SJCRH30 (cell line): ENCODE measurements at regions not wholly inside any gene's neighbourhood (a gene's known extent, or its start where the extent isn't known, plus 50 kb on each side); places are given as distances from the start of the nearest gene placed in this dataset.
A peak's percentile ranks its signal among the peaks of the same experiment; 100 is the strongest.
"Not testable (repeated sequence)": the region's sequence is repeated elsewhere in the genome, so short reads cannot be mapped to it uniquely, and the experiment has no call there.

Experiments used
- DNase-seq, 2 experiments: peaks; one replicate each; pipeline ENCODE4 v3.0.0-alpha.2; 2015 to 2020
- H3K27ac ChIP-seq: fragments of 250-450 bp; sonication (Bioruptor Pico); 2 replicates; pipeline ENCODE4 v1.5.1; 2020; ENCODE audit warnings: mild to moderate bottlenecking, moderate library complexity
- H3K27me3 ChIP-seq: fragments of 250-450 bp; sonication (Bioruptor Pico); 2 replicates; pipeline ENCODE4 v1.5.1; 2020; ENCODE audit warnings: mild to moderate bottlenecking, moderate library complexity
- H3K36me3 ChIP-seq: fragments of 250-450 bp; sonication (Bioruptor Pico); 2 replicates; pipeline ENCODE4 v1.5.1; 2020; ENCODE audit warnings: mild to moderate bottlenecking, moderate library complexity
- H3K4me1 ChIP-seq: fragments of 250-450 bp; sonication (Bioruptor Pico); 2 replicates; pipeline ENCODE4 v1.5.1; 2020; ENCODE audit warnings: mild to moderate bottlenecking, moderate library complexity
- H3K4me3 ChIP-seq: fragments of 250-450 bp; sonication (Bioruptor Pico); 2 replicates; pipeline ENCODE4 v1.5.1; 2020; ENCODE audit warnings: mild to moderate bottlenecking, moderate library complexity
- H3K9me3 ChIP-seq: fragments of 250-450 bp; sonication (Bioruptor Pico); replicated peaks from 2 replicates; pipeline ENCODE4 v1.5.1; 2020; ENCODE audit warnings: mild to moderate bottlenecking, moderate library complexity

GRCh38 chr1:234849832-234850231 lies 239.9 kb upstream of the IRF2BP2 start:
- Histone ChIP-seq H3K9me3 (peaks cover 3% of the 10 kb centered on the region; the same call in 1 of the 2 replicates), H3K4me3 (no peak overlapping the region), H3K4me1 (no peaks in the 10 kb centered on the region), H3K27ac (no peak overlapping the region), H3K27me3 (no peaks in the 10 kb centered on the region), H3K36me3 (no peaks in the 10 kb centered on the region)
- DNase-seq: no peak

GRCh38 chr1:234848972-234849649 lies 239.1 kb upstream of the IRF2BP2 start:
- Histone ChIP-seq H3K27me3 (no peaks in the 10 kb centered on the region), H3K9me3 (peaks cover 3% of the 10 kb centered on the region; the same call in 1 of the 2 replicates), H3K36me3 (no peaks in the 10 kb centered on the region), H3K4me3 (no peak overlapping the region), H3K27ac (no peak overlapping the region), H3K4me1 (no peaks in the 10 kb centered on the region)
- DNase-seq: no peak

- not testable (repeated sequence) for H3K36me3 ChIP-seq, H3K4me3 ChIP-seq, H3K27me3 ChIP-seq, H3K4me1 ChIP-seq, DNase-seq, H3K9me3 ChIP-seq, H3K27ac ChIP-seq
Observed at GRCh38 chr1:234846813-234847212, 236.8 kb upstream of the IRF2BP2 start.

- Histone ChIP-seq H3K27ac (no peak overlapping the region), H3K4me3 (no peak overlapping the region), H3K9me3 (peaks cover 3% of the 10 kb centered on the region; the same call in 1 of the 2 replicates), H3K36me3 (no peaks in the 10 kb centered on the region), H3K27me3 (no peaks in the 10 kb centered on the region), H3K4me1 (peaks cover 3% of the 10 kb centered on the region; the same call in 1 of the 2 replicates)
- no peak for DNase-seq
Observed at GRCh38 chr1:234845836-234846235, 235.9 kb upstream of the IRF2BP2 start.

- Histone ChIP-seq H3K27me3 (no peaks in the 10 kb centered on the region), H3K9me3 (peaks cover 3% of the 10 kb centered on the region; the same call in 1 of the 2 replicates), H3K4me3 (no peak overlapping the region), H3K4me1 (peaks cover 3% of the 10 kb centered on the region; the same call in 1 of the 2 replicates), H3K36me3 (no peaks in the 10 kb centered on the region), H3K27ac (no peak overlapping the region)
- no peak for DNase-seq
Observed at GRCh38 chr1:234845097-234845660, 235.2 kb upstream of the IRF2BP2 start.

- peaks cover 3% of the 10 kb centered on the region; the same call in 1 of the 2 replicates for H3K4me1 ChIP-seq
- no peak overlapping the region for H3K4me3 ChIP-seq
- H3K27ac ChIP-seq: no peak overlapping the region
- no peak for DNase-seq
- H3K36me3 ChIP-seq: no peaks in the 10 kb centered on the region
- peaks cover 3% of the 10 kb centered on the region; the same call in 1 of the 2 replicates for H3K9me3 ChIP-seq
- H3K27me3 ChIP-seq: no peaks in the 10 kb centered on the region
Observed at GRCh38 chr1:234844479-234845031, 234.6 kb upstream of the IRF2BP2 start.

- no peaks in the 10 kb centered on the region for H3K27me3 ChIP-seq
- no peak for DNase-seq
- no peak overlapping the region for H3K4me3 ChIP-seq
- H3K4me1 ChIP-seq: peaks cover 3% of the 10 kb centered on the region; the same call in 1 of the 2 replicates
- peaks cover 3% of the 10 kb centered on the region; the same call in 1 of the 2 replicates for H3K9me3 ChIP-seq
- H3K27ac ChIP-seq: no peak overlapping the region
- no peaks in the 10 kb centered on the region for H3K36me3 ChIP-seq
Observed at GRCh38 chr1:234843946-234844345, 234.0 kb upstream of the IRF2BP2 start.

- Histone ChIP-seq H3K36me3 (no peaks in the 10 kb centered on the region), H3K27ac (no peak overlapping the region), H3K9me3 (peaks cover 3% of the 10 kb centered on the region; the same call in 1 of the 2 replicates), H3K4me1 (peaks cover 3% of the 10 kb centered on the region; the same call in 1 of the 2 replicates), H3K27me3 (no peaks in the 10 kb centered on the region), H3K4me3 (no peak overlapping the region)
- no peak for DNase-seq
Observed at GRCh38 chr1:234842726-234843641, 233.0 kb upstream of the IRF2BP2 start.

- H3K27ac ChIP-seq: no peak overlapping the region
- H3K27me3 ChIP-seq: no peaks in the 10 kb centered on the region; the same call in 1 of the 2 replicates
- H3K4me3 ChIP-seq: no peak overlapping the region
- DNase-seq: no peak
- H3K36me3 ChIP-seq: no peaks in the 10 kb centered on the region
- peaks cover 3% of the 10 kb centered on the region; the same call in 1 of the 2 replicates for H3K4me1 ChIP-seq
- peaks cover 1% of the 10 kb centered on the region; the same call in 1 of the 2 replicates for H3K9me3 ChIP-seq
Observed at GRCh38 chr1:234841710-234842231, 231.8 kb upstream of the IRF2BP2 start.

GRCh38 chr1:234841281-234841680 lies 231.3 kb upstream of the IRF2BP2 start:
- Histone ChIP-seq H3K9me3 (no peaks in the 10 kb centered on the region), H3K4me1 (peaks cover 3% of the 10 kb centered on the region; the same call in 1 of the 2 replicates), H3K36me3 (no peaks in the 10 kb centered on the region), H3K27ac (no peak overlapping the region), H3K27me3 (no peaks in the 10 kb centered on the region; the same call in 1 of the 2 replicates), H3K4me3 (no peak overlapping the region)
- DNase-seq: no peak

GRCh38 chr1:234840843-234841242 lies 230.9 kb upstream of the IRF2BP2 start:
- no peak overlapping the region for H3K4me3 ChIP-seq
- H3K36me3 ChIP-seq: no peaks in the 10 kb centered on the region
- no peak overlapping the region for H3K27ac ChIP-seq
- no peak for DNase-seq
- H3K27me3 ChIP-seq: no peaks in the 10 kb centered on the region; the same call in 1 of the 2 replicates
- H3K4me1 ChIP-seq: peaks cover 3% of the 10 kb centered on the region; the same call in 1 of the 2 replicates
- H3K9me3 ChIP-seq: no peaks in the 10 kb centered on the region

GRCh38 chr1:234840253-234840652 lies 230.3 kb upstream of the IRF2BP2 start:
- H3K4me1 ChIP-seq: peaks cover 3% of the 10 kb centered on the region; the same call in 1 of the 2 replicates

GRCh38 chr1:234839663-234840062 lies 229.7 kb upstream of the IRF2BP2 start:
- no peak overlapping the region for H3K4me3 ChIP-seq
- H3K27ac ChIP-seq: no peak overlapping the region
- H3K36me3 ChIP-seq: no peaks in the 10 kb centered on the region
- peaks cover 3% of the 10 kb centered on the region; the same call in 1 of the 2 replicates for H3K4me1 ChIP-seq
- no peaks in the 10 kb centered on the region for H3K9me3 ChIP-seq
- no peaks in the 10 kb centered on the region; the same call in 1 of the 2 replicates for H3K27me3 ChIP-seq
- peak in 1 of 2 experiments; percentile 24 for DNase-seq

More at GRCh38 chr1:234840253-234840652, 230.3 kb upstream of the IRF2BP2 start:
- Histone ChIP-seq H3K36me3 (no peaks in the 10 kb centered on the region), H3K27ac (no peak overlapping the region), H3K9me3 (no peaks in the 10 kb centered on the region), H3K4me3 (no peak overlapping the region), H3K27me3 (no peaks in the 10 kb centered on the region; the same call in 1 of the 2 replicates)
- DNase-seq: no peak

GRCh38 chr1:234838820-234839219 lies 228.8 kb upstream of the IRF2BP2 start:
- peaks cover 3% of the 10 kb centered on the region; the same call in 1 of the 2 replicates for H3K4me1 ChIP-seq
- no peaks in the 10 kb centered on the region; the same call in 1 of the 2 replicates for H3K27me3 ChIP-seq
- no peak for DNase-seq
- H3K4me3 ChIP-seq: no peak overlapping the region
- no peaks in the 10 kb centered on the region for H3K36me3 ChIP-seq
- no peak overlapping the region for H3K27ac ChIP-seq
- no peaks in the 10 kb centered on the region for H3K9me3 ChIP-seq
